GM21447 (cell line): ENCODE measurements at regions not wholly inside any gene's neighbourhood (a gene's known extent, or its start where the extent isn't known, plus 50 kb on each side); places are given as distances from the start of the nearest gene placed in this dataset.

Experiments
- ATAC-seq: cut with Tn5 transposase; IDR thresholded peaks from one replicate; pipeline ENCODE4 v1.9.1; 2021; ENCODE audit not compliant: unreplicated experiment

DNA sequence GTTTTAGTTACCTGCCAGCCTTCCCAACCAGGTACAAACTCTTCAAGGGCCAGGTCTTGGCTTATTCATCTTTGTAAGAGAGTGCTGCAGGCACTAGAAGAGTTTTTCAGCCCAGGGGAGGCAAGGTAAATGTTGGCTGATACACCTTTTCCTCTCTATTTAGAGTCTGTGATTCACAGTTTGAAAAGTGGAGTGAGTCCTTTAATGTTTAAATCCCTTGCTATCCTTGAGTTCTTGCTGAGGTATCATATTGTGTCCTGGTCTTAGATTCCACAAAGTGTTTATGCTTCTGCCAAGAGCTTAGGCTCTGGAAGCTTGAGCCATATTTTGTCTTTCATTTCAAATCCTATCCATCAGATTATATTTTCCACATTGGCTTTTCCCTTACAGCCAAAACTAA lies 52.8 kb upstream of the CITED2 start:
- ATAC-seq: no peak

DNA sequence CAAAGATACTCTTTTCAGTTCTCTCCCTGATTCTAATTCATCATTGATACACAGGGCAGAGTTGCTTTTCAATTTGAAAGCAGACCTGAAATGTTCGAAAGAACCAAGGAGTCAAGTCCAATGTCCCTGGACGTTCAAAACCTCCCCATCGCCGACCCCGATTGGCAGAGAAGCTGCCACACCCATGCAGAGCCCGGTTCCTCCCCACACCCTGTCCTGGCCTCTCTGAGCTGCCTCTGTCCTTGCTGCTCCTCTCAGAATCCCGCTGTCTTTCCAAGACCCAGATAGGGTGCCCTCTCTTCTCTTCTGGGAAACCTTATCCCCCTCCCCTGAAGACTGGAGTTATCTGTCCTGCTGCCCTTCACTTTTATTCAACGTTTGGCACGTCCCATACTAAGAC lies 52.3 kb upstream of the CITED2 start:
- ATAC-seq: no peak

DNA sequence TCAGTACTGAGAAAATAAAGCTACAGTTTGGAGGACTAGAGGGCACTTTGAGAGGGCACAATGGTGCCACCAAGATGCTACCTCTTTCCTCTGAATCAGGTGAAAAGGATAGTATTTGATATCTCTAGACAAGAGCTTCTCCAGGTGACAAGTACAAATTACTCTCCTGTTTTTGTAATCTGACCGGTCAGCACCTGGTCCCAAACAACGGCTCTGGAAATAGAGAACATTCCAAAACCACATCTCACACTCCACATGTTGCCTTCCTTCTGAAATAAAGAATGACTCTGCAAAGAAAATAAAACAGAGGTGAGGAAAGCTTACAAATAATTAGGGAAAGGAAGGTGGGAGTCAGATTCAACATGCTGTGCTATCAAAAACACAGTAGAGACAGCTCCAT lies 51.3 kb upstream of the CITED2 start:
- no peak for ATAC-seq

DNA sequence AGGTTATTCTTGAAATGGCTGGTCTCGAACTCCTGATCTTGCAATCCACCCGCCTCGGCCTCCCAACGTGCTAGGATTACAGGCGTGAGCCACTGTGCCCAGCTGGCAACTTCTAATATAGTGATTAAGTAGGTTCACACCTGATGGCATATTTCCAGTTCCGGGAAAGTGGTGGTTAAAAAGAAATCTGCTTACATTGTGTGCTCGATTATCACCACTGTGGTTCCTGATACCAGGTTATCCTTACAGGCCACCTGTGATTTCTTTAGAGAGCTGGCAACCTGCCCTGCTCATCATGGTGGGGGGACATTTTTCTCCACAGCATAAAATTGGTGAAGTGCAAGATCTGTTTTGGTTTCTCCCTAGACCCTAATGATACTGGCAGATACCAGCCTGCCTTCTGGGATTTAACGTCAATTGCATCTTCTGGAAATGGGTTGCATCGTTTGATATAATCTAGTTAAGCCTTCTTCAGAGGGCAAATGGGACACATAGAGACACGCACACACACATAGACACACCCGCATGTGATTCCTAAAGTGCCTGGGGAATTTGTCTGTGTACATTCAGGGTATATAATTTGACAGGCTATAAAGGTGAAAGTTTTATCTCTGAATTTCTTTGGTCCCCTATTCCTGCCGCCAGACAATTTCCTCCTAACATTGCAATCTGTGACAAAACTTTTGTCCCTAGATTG lies 49.7 kb upstream of the CITED2 start:
- ATAC-seq: no peak
